ENCODE measurements at regions not wholly inside any gene's neighbourhood (a gene's known extent, or its start where the extent isn't known, plus 50 kb on each side); places are given as distances from the start of the nearest gene placed in this dataset.
A peak's percentile ranks its signal among the peaks of the same experiment; 100 is the strongest.

DNA sequence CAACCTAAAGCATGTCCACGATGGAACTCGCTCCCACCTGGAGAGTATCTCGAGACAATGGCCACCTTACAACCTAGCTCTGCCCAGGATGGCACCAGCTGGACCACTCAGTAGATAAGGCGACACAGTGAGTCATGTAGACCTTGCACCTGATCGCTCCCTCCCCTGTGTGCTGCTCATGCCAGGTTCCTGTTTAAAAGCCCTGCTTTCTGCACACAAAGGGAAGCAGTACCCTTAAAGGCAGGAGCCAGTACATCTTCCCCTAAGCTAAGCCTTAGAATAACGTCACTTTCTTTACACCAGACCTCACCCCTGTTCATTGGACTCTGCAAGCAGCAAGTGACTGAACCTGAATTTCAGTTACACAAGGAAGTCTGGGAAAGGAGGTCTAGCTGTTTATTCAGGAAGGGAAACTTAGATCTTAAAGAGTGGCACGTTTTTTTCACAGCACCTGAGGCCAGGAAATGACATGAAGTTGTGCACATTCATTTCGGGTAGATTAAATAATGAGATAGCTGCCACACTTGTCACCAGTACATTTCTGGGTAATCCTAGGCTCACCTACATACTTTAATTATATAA, 117.9 kb downstream of the MTPAP start:
- Histone ChIP-seq H3K27ac (ENCODE audit: low read depth in 1 of 2, low read length in 2 of 2) (no peak overlapping the region), H3K27me3 (ENCODE audit: control insufficient read depth in 1 of 2, insufficient read depth in 2 of 2, low read length in 1 of 2) (no peaks in the 10 kb centered on the region), H3K4me1 (ENCODE audit: control insufficient read depth in 1 of 2, insufficient read depth in 2 of 2, low read length in 2 of 2) (peaks cover 0 to 2% of the 10 kb centered on the region in 2 donors), H3K9me3 (ENCODE audit: control insufficient read depth, low read length) (no peaks in the 10 kb centered on the region), H3K4me3 (ENCODE audit: low read length in 2 of 2) (no peak overlapping the region), H3K36me3 (ENCODE audit: control insufficient read depth in 1 of 2, insufficient read depth in 2 of 2, low read length in 1 of 2) (no peaks in the 10 kb centered on the region)
- ATAC-seq (ENCODE audit: low FRiP score) (no peak), DNase-seq (no peak)
- intact Hi-C loops (cut with DNase I): no loop called here
- WGBS, 2 donors: 86 to 87% methylated on average over 8 of the region's 8 CpGs

DNA sequence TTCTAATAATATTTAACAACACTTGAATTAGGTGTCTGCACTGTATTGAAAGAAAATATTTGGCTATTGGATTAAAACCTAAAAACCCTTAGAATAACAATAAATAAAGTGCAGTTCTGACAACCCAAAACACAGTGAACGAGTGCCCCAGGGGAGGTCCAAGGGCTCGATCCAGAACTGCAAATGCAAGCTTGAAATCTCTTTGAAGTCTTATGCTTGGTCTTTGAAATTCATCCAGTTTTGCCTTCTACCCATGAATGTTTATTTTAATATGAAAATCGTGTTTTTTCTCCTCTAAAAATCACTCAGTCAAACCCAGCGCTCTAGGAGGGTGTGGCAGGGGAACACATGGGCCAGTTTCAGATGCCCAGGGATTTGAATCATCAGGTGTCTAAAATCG, 119.5 kb downstream of the MTPAP start:
- H3K36me3 ChIP-seq (ENCODE audit: control insufficient read depth in 1 of 2, insufficient read depth in 2 of 2, low read length in 1 of 2): no peaks in the 10 kb centered on the region
- H3K27me3 ChIP-seq (ENCODE audit: control insufficient read depth in 1 of 2, insufficient read depth in 2 of 2, low read length in 1 of 2): no peaks in the 10 kb centered on the region
- H3K4me1 ChIP-seq (ENCODE audit: control insufficient read depth in 1 of 2, insufficient read depth in 2 of 2, low read length in 2 of 2): peaks cover 0 to 2% of the 10 kb centered on the region in 2 donors
- H3K27ac ChIP-seq (ENCODE audit: low read depth in 1 of 2, low read length in 2 of 2): no peak overlapping the region
- DNase-seq (no peak), ATAC-seq (ENCODE audit: low FRiP score) (no peak)
- H3K4me3 ChIP-seq (ENCODE audit: low read length in 2 of 2): no peak overlapping the region
- 33 to 42% methylated on average over 5 of the region's 5 CpGs for WGBS, 2 donors
- no peaks in the 10 kb centered on the region for H3K9me3 ChIP-seq (ENCODE audit: control insufficient read depth, low read length)
- intact Hi-C loops (cut with DNase I): loop anchor here in 1 of 2 donors (10.0 kb wide), 1 partner anchor 225 kb away; no protein-coding TSS in a partner anchor

- Histone ChIP-seq H3K4me1 (ENCODE audit: control insufficient read depth in 1 of 2, insufficient read depth in 2 of 2, low read length in 2 of 2) (peaks cover 0 to 2% of the 10 kb centered on the region in 2 donors), H3K36me3 (ENCODE audit: control insufficient read depth in 1 of 2, insufficient read depth in 2 of 2, low read length in 1 of 2) (no peaks in the 10 kb centered on the region), H3K27ac (ENCODE audit: low read depth in 1 of 2, low read length in 2 of 2) (no peak overlapping the region), H3K9me3 (ENCODE audit: control insufficient read depth, low read length) (no peaks in the 10 kb centered on the region), H3K4me3 (ENCODE audit: low read length in 2 of 2) (no peak overlapping the region), H3K27me3 (ENCODE audit: control insufficient read depth in 1 of 2, insufficient read depth in 2 of 2, low read length in 1 of 2) (no peaks in the 10 kb centered on the region)
- DNase-seq: peak in 1 of 2 donors; percentile 77
- intact Hi-C loops (cut with DNase I): loop anchor here in 1 of 2 donors (10.0 kb wide), 1 partner anchor 224 kb away; no protein-coding TSS in a partner anchor
- peak; percentile 81 for ATAC-seq (ENCODE audit: low FRiP score)
- 11 to 19% methylated on average over 5 of the region's 5 CpGs for WGBS, 2 donors
These were observed 120.6 kb downstream of the MTPAP start for GRCh38 chr10:30228417-30229036.

- H3K9me3 ChIP-seq (ENCODE audit: control insufficient read depth, low read length): no peaks in the 10 kb centered on the region
- intact Hi-C loops (cut with DNase I): loop anchor here in 1 of 2 donors (10.0 kb wide), 1 partner anchor 223 kb away; no protein-coding TSS in a partner anchor
- H3K36me3 ChIP-seq (ENCODE audit: control insufficient read depth in 1 of 2, insufficient read depth in 2 of 2, low read length in 1 of 2): no peaks in the 10 kb centered on the region
- H3K4me3 ChIP-seq (ENCODE audit: low read length in 2 of 2): no peak overlapping the region
- DNase-seq (peak in 1 of 2 donors; percentile 76), ATAC-seq (ENCODE audit: low FRiP score) (peak; percentile 76)
- 33 to 42% methylated on average over 6 of the region's 6 CpGs for WGBS, 2 donors
- H3K4me1 ChIP-seq (ENCODE audit: control insufficient read depth in 1 of 2, insufficient read depth in 2 of 2, low read length in 2 of 2): peaks cover 0 to 2% of the 10 kb centered on the region in 2 donors
- no peak overlapping the region for H3K27ac ChIP-seq (ENCODE audit: low read depth in 1 of 2, low read length in 2 of 2)
- H3K27me3 ChIP-seq (ENCODE audit: control insufficient read depth in 1 of 2, insufficient read depth in 2 of 2, low read length in 1 of 2): no peaks in the 10 kb centered on the region
These were observed 121.6 kb downstream of the MTPAP start for GRCh38 chr10:30227481-30227880.

- Histone ChIP-seq H3K36me3 (ENCODE audit: control insufficient read depth in 1 of 2, insufficient read depth in 2 of 2, low read length in 1 of 2) (no peaks in the 10 kb centered on the region), H3K4me1 (ENCODE audit: control insufficient read depth in 1 of 2, insufficient read depth in 2 of 2, low read length in 2 of 2) (no peaks in the 10 kb centered on the region), H3K9me3 (ENCODE audit: control insufficient read depth, low read length) (no peaks in the 10 kb centered on the region), H3K27ac (ENCODE audit: low read depth in 1 of 2, low read length in 2 of 2) (no peak overlapping the region), H3K27me3 (ENCODE audit: control insufficient read depth in 1 of 2, insufficient read depth in 2 of 2, low read length in 1 of 2) (no peaks in the 10 kb centered on the region), H3K4me3 (ENCODE audit: low read length in 2 of 2) (no peak overlapping the region)
- intact Hi-C loops (cut with DNase I): loop anchor here in 1 of 2 donors (10.0 kb wide), 1 partner anchor 215 kb away; no protein-coding TSS in a partner anchor
- DNase-seq (peak in 1 of 2 donors; percentile 42), ATAC-seq (ENCODE audit: low FRiP score) (peak; percentile 46)
- 12 to 13% methylated on average over 17 of the region's 17 CpGs for WGBS, 2 donors
These were observed 128.9 kb downstream of the MTPAP start for GRCh38 chr10:30219971-30220751.

- H3K27me3 ChIP-seq (ENCODE audit: control insufficient read depth in 1 of 2, insufficient read depth in 2 of 2, low read length in 1 of 2): no peaks in the 10 kb centered on the region
- no peaks in the 10 kb centered on the region for H3K36me3 ChIP-seq (ENCODE audit: control insufficient read depth in 1 of 2, insufficient read depth in 2 of 2, low read length in 1 of 2)
- no peak overlapping the region for H3K4me3 ChIP-seq (ENCODE audit: low read length in 2 of 2)
- intact Hi-C loops (cut with DNase I): no loop called here
- no peaks in the 10 kb centered on the region for H3K4me1 ChIP-seq (ENCODE audit: control insufficient read depth in 1 of 2, insufficient read depth in 2 of 2, low read length in 2 of 2)
- H3K27ac ChIP-seq (ENCODE audit: low read depth in 1 of 2, low read length in 2 of 2): no peak overlapping the region
- DNase-seq: no peak
- no peaks in the 10 kb centered on the region for H3K9me3 ChIP-seq (ENCODE audit: control insufficient read depth, low read length)
- ATAC-seq (ENCODE audit: low FRiP score): no peak
- WGBS, 2 donors: 96 to 98% methylated on average over 4 of the region's 4 CpGs
These were observed 132.3 kb downstream of the MTPAP start for GRCh38 chr10:30216821-30217220.

GRCh38 chr10:30215623-30216022, 133.5 kb downstream of the MTPAP start:
- H3K9me3 ChIP-seq (ENCODE audit: control insufficient read depth, low read length): no peaks in the 10 kb centered on the region

DNA sequence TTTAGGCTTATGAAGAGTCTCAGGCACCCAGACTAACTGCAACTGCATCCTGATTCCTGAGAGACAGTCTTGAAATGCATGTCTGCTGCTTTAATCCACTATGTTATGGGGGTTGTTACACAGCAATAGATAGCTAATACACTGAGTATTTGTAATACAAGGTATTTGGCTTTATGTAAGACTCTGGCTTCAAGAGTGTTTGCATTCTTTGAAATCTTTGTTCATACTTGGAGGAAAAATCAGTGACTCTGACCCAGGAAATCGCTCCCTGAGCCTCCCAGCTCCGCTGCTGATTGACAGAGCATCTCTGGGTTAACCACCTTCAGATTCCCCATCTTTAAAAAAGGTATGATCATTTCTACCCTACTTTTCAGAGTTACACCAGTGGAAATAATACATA, 133.9 kb downstream of the MTPAP start:
- Histone ChIP-seq H3K27ac (ENCODE audit: low read depth in 1 of 2, low read length in 2 of 2) (no peak overlapping the region), H3K27me3 (ENCODE audit: control insufficient read depth in 1 of 2, insufficient read depth in 2 of 2, low read length in 1 of 2) (no peaks in the 10 kb centered on the region), H3K4me3 (ENCODE audit: low read length in 2 of 2) (no peak overlapping the region), H3K36me3 (ENCODE audit: control insufficient read depth in 1 of 2, insufficient read depth in 2 of 2, low read length in 1 of 2) (no peaks in the 10 kb centered on the region), H3K4me1 (ENCODE audit: control insufficient read depth in 1 of 2, insufficient read depth in 2 of 2, low read length in 2 of 2) (no peaks in the 10 kb centered on the region), H3K9me3 (ENCODE audit: control insufficient read depth, low read length) (no peaks in the 10 kb centered on the region)
- ATAC-seq (ENCODE audit: low FRiP score) (no peak), DNase-seq (no peak)
- intact Hi-C loops (cut with DNase I): no loop called here
- 9 to 22% methylated on average over 2 of the region's 2 CpGs for WGBS, 2 donors

More at GRCh38 chr10:30215623-30216022, 133.5 kb downstream of the MTPAP start:
- ATAC-seq (ENCODE audit: low FRiP score): no peak
- intact Hi-C loops (cut with DNase I): no loop called here
- no peaks in the 10 kb centered on the region for H3K27me3 ChIP-seq (ENCODE audit: control insufficient read depth in 1 of 2, insufficient read depth in 2 of 2, low read length in 1 of 2)
- no peak overlapping the region for H3K27ac ChIP-seq (ENCODE audit: low read depth in 1 of 2, low read length in 2 of 2)
- H3K4me1 ChIP-seq (ENCODE audit: control insufficient read depth in 1 of 2, insufficient read depth in 2 of 2, low read length in 2 of 2): no peaks in the 10 kb centered on the region
- no peak overlapping the region for H3K4me3 ChIP-seq (ENCODE audit: low read length in 2 of 2)
- WGBS, 2 donors: 23 to 36% methylated on average over 8 of the region's 8 CpGs
- H3K36me3 ChIP-seq (ENCODE audit: control insufficient read depth in 1 of 2, insufficient read depth in 2 of 2, low read length in 1 of 2): no peaks in the 10 kb centered on the region
- peak in 1 of 2 donors; percentile 50 for DNase-seq

All from aorta (tissue), 5 donors.